Upper lobe of left lung (tissue), 6 donors: ENCODE measurements at regions not wholly inside any gene's neighbourhood (a gene's known extent, or its start where the extent isn't known, plus 50 kb on each side); places are given as distances from the start of the nearest gene placed in this dataset.
A peak's percentile ranks its signal among the peaks of the same experiment; 100 is the strongest.

ENCODE experiments used
- ATAC-seq, 2 donors: fragments of 200-7000 bp; cut with Tn5 transposase; one replicate each; pipeline ENCODE4 v1.9.1; 2022; ENCODE audit warnings: mild to moderate bottlenecking in 2 of 2, moderate library complexity in 2 of 2; ENCODE audit not compliant: low FRiP score in 2 of 2
- DNase-seq, 2 donors: peaks; one replicate each; pipeline ENCODE4 v3.0.0-alpha.2; 2019 to 2020
- H3K27ac ChIP-seq, 4 donors: fragments of 200-600 bp; sonication (generic); one replicate each; pipeline ENCODE4 v1.5.1; 2016 to 2019
- H3K27me3 ChIP-seq, 4 donors: fragments of 200-600 bp; sonication (generic); one replicate each; pipeline ENCODE4 v1.5.1; 2017 to 2019
- H3K36me3 ChIP-seq, 4 donors: fragments of 200-600 bp; sonication (generic); one replicate each; pipeline ENCODE4 v1.5.1; 2016 to 2019
- H3K4me1 ChIP-seq, 4 donors: fragments of 200-600 bp; sonication (generic); one replicate each; pipeline ENCODE4 v1.5.1; 2018 to 2019
- H3K4me3 ChIP-seq, 4 donors: fragments of 200-600 bp; sonication (generic); one replicate each; pipeline ENCODE4 v1.5.1; 2017 to 2019; ENCODE audit warnings: mild to moderate bottlenecking in 2 of 4, moderate library complexity in 1 of 4
- H3K9me3 ChIP-seq, 4 donors: fragments of 200-600 bp; sonication (generic); one replicate each; pipeline ENCODE4 v1.5.1; 2018 to 2019
- EP300 ChIP-seq, 4 donors: sonication (generic); formaldehyde crosslinking; IDR thresholded peaks; one replicate each; pipeline ENCODE4 v1.5.1; 2017; ENCODE audit warnings: antibody characterized with exemption in 4 of 4, control low read depth in 2 of 4
- POLR2A ChIP-seq, 4 donors: fragments of 450-650 bp; IDR thresholded peaks; one replicate each; pipeline ENCODE4 v1.5.1; 2016 to 2017; ENCODE audit warnings: antibody characterized with exemption in 4 of 4, mild to moderate bottlenecking in 2 of 4
- POLR2AphosphoS5 ChIP-seq, 2 donors: sonication (generic); formaldehyde crosslinking; IDR thresholded peaks; one replicate each; pipeline ENCODE4 v1.5.1; 2017; ENCODE audit warnings: antibody characterized with exemption in 2 of 2
- WGBS, 2 donors: methylation state at CpG; one replicate each; pipeline ENCODE4 v1.1.5; 2017 to 2018; 5-methylcytosine and 5-hydroxymethylcytosine counted together
- TF ChIP-seq, protein P1 (sequence below), 6 experiments: fragments of 450-650 bp in 4 of 6; fragments of 200-600 bp in 2 of 6; sonication (generic) in 2 of 6; IDR thresholded peaks; one replicate each; pipeline ENCODE4 v1.5.1; 2016 to 2019; ENCODE audit warnings: antibody characterized with exemption in 6 of 6
- donor health status: DM: no; HTN: no; CAD: no; lungs with moderate emphysema.
- donor health status: DM: no; HTN: yes; CAD: no; lungs with severe emphysema.

DNA sequence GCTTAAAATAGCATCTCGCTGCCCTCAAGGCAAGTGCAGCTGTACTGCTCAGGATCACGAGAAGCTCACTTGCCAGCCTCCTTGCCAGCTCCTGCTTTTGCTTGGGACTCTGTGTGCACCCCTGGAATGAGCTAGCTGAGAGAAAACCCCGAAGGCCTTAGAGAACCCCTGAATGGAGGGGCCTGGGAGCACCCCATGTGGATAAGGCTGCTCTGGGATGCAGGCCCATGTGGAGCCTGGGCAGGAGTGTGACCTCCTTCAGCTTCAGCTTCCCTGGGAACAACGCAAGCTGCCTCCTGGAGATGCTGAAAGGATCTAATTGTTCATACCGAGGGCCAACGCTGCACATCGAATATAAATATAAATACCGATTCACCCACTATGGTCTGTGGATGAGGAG is 109.2 kb downstream of the HSPH1 start:
- no peak for TF ChIP-seq POLR2A (IDR thresholded peaks at IDR 0.05)
- TF ChIP-seq, protein P1, sequence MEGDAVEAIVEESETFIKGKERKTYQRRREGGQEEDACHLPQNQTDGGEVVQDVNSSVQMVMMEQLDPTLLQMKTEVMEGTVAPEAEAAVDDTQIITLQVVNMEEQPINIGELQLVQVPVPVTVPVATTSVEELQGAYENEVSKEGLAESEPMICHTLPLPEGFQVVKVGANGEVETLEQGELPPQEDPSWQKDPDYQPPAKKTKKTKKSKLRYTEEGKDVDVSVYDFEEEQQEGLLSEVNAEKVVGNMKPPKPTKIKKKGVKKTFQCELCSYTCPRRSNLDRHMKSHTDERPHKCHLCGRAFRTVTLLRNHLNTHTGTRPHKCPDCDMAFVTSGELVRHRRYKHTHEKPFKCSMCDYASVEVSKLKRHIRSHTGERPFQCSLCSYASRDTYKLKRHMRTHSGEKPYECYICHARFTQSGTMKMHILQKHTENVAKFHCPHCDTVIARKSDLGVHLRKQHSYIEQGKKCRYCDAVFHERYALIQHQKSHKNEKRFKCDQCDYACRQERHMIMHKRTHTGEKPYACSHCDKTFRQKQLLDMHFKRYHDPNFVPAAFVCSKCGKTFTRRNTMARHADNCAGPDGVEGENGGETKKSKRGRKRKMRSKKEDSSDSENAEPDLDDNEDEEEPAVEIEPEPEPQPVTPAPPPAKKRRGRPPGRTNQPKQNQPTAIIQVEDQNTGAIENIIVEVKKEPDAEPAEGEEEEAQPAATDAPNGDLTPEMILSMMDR (IDR thresholded peaks at IDR 0.05), result no peak
- no peak for TF ChIP-seq POLR2AphosphoS5 (IDR thresholded peaks at IDR 0.05)
- Histone ChIP-seq H3K4me3 (no peak overlapping the region), H3K36me3 (no peaks in the 10 kb centered on the region), H3K9me3 (no peaks in the 10 kb centered on the region), H3K4me1 (peaks cover 0 to 5% (median 0%) of the 10 kb centered on the region in 4 donors), H3K27ac (no peak overlapping the region), H3K27me3 (no peaks in the 10 kb centered on the region)
- DNase-seq (no peak), ATAC-seq (no peak)
- WGBS, 2 donors, result 85 to 87% methylated on average over 8 of the region's 8 CpGs

DNA sequence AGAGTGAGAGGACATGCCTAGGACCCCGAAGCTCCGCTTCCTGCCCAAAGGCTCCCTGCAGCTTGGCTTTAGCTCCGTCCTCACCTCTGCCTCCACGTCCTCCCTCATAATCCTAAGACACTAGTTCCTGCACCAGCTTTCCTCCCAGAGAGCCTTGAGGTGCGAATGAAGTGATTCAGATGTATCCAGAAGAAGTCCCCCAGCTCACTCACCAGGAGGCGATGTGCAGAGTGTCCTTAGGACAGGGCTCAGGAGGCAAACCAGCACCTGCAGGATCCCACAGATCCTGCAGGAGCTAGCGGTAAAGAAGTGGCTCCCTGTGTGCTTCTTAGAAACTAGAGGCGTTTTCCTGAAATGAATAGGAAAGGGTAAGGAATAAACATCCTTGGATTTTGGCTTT is 109.7 kb downstream of the HSPH1 start:
- ATAC-seq, result no peak
- 80 to 84% methylated on average over 8 of the region's 8 CpGs for WGBS, 2 donors
- DNase-seq, result no peak
- Histone ChIP-seq H3K9me3 (no peaks in the 10 kb centered on the region), H3K4me3 (no peak overlapping the region), H3K27me3 (no peaks in the 10 kb centered on the region), H3K27ac (no peak overlapping the region), H3K36me3 (no peaks in the 10 kb centered on the region), H3K4me1 (peaks cover 0 to 7% (median 3%) of the 10 kb centered on the region in 4 donors)
- TF ChIP-seq POLR2AphosphoS5 (IDR thresholded peaks at IDR 0.05) (no peak), EP300 (IDR thresholded peaks at IDR 0.05) (no peak), POLR2A (IDR thresholded peaks at IDR 0.05) (no peak)
- TF ChIP-seq, protein P1 (IDR thresholded peaks at IDR 0.05), result no peak

DNA sequence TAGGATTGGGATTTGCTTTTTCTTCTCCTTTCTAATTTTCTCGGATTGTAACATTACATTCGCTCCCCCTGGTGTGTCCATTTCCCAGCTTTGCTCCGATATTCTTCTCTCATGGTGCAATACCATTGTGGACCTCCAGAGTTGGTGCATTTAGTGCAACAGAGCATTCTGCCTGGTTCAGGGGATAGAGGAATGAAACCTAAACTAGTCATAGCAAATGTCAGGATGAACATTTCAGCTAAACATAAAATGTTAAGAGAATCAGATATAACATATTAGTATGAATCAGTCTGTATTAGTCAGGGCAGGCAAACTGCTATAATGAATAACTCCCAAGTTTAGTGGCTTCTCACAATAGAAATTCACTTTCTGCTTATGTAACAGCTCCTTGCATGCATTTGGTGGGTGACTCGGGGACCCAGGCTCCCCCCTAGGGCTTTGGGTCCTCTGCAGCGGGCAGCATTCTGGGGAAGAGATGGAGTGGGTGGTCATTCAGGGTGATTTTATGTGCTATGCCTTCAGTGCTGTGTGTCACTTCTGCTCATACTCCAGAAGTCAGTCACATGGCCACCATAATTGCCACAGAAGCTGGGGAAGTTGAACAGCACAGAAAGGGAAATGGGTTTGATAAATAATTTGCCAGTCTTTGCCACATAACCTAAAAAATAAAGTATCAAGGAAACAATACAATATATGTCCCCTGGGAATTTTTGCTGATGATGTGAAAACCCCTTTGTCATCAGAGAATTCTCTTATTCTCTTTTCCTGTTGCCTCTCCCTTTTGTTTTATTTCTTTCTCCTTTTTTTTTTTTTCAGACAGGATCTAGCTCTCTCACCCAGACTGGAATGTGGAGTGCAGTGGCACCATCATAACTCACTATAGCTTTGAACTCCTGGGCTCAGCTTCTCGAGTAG is 111.0 kb downstream of the HSPH1 start:
- H3K36me3 ChIP-seq, result no peaks in the 10 kb centered on the region
- H3K4me1 ChIP-seq, result peaks cover 2 to 20% (median 14%) of the 10 kb centered on the region in 4 donors
- ATAC-seq (no peak), DNase-seq (peak in 1 of 2 donors; percentile 45)
- no peaks in the 10 kb centered on the region for H3K27me3 ChIP-seq
- 69 to 75% methylated on average over 6 of the region's 6 CpGs for WGBS, 2 donors
- H3K27ac ChIP-seq, result no peak overlapping the region
- no peaks in the 10 kb centered on the region for H3K9me3 ChIP-seq
- TF ChIP-seq, protein P1 (IDR thresholded peaks at IDR 0.05), result peak in 2 of 6 experiments; percentile 13 to 26
- no peak for TF ChIP-seq EP300 (IDR thresholded peaks at IDR 0.05)
- no peak overlapping the region for H3K4me3 ChIP-seq

DNA sequence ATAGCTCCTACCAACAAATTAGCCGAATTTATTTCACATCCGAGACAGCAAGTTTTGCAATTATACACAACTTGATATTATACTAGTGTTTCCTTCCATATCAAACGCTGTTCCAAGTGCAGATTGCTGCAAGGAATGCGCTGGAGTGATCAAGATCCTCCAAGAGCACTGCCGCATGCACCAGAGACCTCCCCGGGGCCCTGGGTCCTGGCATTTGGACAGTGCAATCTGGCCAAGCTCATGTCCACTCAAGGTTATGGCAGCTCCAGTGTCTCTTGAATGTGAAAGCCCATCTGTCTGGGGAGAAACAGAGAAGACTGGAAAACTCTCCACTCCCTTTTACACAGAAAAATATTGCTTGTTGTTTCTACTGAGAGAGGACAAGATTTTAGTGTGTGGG is 111.9 kb downstream of the HSPH1 start:
- Histone ChIP-seq H3K36me3 (no peaks in the 10 kb centered on the region), H3K27ac (no peak overlapping the region), H3K4me1 (peaks cover 11 to 27% (median 23%) of the 10 kb centered on the region in 4 donors), H3K27me3 (no peaks in the 10 kb centered on the region), H3K9me3 (no peaks in the 10 kb centered on the region), H3K4me3 (no peak overlapping the region)
- ATAC-seq, result no peak
- TF ChIP-seq, protein P1 (IDR thresholded peaks at IDR 0.05), result no peak
- no peak for TF ChIP-seq POLR2AphosphoS5 (IDR thresholded peaks at IDR 0.05)
- TF ChIP-seq EP300 (IDR thresholded peaks at IDR 0.05), result no peak
- no peak for TF ChIP-seq POLR2A (IDR thresholded peaks at IDR 0.05)
- no peak for DNase-seq
- WGBS, 2 donors, result 66 to 85% methylated on average over 6 of the region's 6 CpGs

DNA sequence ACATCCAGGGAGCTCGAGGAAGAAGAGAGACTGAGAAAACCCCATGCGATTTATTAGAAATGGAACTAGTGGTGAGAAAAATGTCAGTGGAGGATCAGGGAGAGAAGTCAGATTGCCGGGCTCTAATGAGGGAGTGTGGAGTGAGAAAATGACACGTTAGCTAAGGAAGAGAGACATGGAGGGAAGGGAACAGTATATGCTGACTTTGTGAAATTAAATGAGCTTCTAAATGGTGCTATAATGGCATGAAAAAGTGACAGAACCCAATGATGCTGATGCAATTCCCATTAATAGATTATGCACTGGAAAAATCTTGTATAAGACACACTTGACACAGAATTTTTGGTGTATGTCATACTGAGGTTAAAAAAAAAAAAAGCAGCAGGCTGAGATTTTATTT is 112.6 kb downstream of the HSPH1 start:
- no peaks in the 10 kb centered on the region for H3K9me3 ChIP-seq
- ATAC-seq, result no peak
- 85 to 86% methylated on average over 4 of the region's 4 CpGs for WGBS, 2 donors
- no peak for DNase-seq
- no peak overlapping the region for H3K27ac ChIP-seq
- TF ChIP-seq, protein P1 (IDR thresholded peaks at IDR 0.05), result no peak
- TF ChIP-seq EP300 (IDR thresholded peaks at IDR 0.05) (no peak), POLR2AphosphoS5 (IDR thresholded peaks at IDR 0.05) (no peak), POLR2A (IDR thresholded peaks at IDR 0.05) (no peak)
- H3K4me3 ChIP-seq, result no peak overlapping the region
- no peaks in the 10 kb centered on the region for H3K27me3 ChIP-seq
- no peaks in the 10 kb centered on the region for H3K36me3 ChIP-seq
- peaks cover 14 to 35% (median 29%) of the 10 kb centered on the region in 4 donors for H3K4me1 ChIP-seq
